BLaER1 (cell line): ENCODE measurements at regions not wholly inside any gene's neighbourhood (a gene's known extent, or its start where the extent isn't known, plus 50 kb on each side); places are given as distances from the start of the nearest gene placed in this dataset.
"Not testable (repeated sequence)": the region's sequence is repeated elsewhere in the genome, so short reads cannot be mapped to it uniquely, and the experiment has no call there.

ENCODE experiments used
- H3K27ac ChIP-seq: shearing (Covaris generic); formaldehyde crosslinking; 2 replicates; pipeline ENCODE4 v1.8.1; 2022
- H3K27me3 ChIP-seq: shearing (Covaris generic); formaldehyde crosslinking; 2 replicates; pipeline ENCODE4 v1.8.1; 2022
- H3K36me3 ChIP-seq: shearing (Covaris generic); formaldehyde crosslinking; 2 replicates; pipeline ENCODE4 v1.8.1; 2022
- H3K4me1 ChIP-seq: shearing (Covaris generic); formaldehyde crosslinking; 2 replicates; pipeline ENCODE4 v1.8.1; 2022
- H3K4me2 ChIP-seq: shearing (Covaris generic); formaldehyde crosslinking; 2 replicates; pipeline ENCODE4 v1.8.1; 2022
- H3K4me3 ChIP-seq: shearing (Covaris generic); formaldehyde crosslinking; 2 replicates; pipeline ENCODE4 v1.8.1; 2022
- H3K9ac ChIP-seq: shearing (Covaris generic); formaldehyde crosslinking; 2 replicates; pipeline ENCODE4 v1.8.1; 2022
- H3K9me3 ChIP-seq: shearing (Covaris generic); formaldehyde crosslinking; 2 replicates; pipeline ENCODE4 v1.8.1; 2022
- H4K20me1 ChIP-seq: shearing (Covaris generic); formaldehyde crosslinking; 2 replicates; pipeline ENCODE4 v1.8.1; 2022
- Cebpa-rat ChIP-seq: shearing (Covaris generic); IDR thresholded peaks from 2 replicates; pipeline ENCODE4 v1.8.1; 2022

DNA sequence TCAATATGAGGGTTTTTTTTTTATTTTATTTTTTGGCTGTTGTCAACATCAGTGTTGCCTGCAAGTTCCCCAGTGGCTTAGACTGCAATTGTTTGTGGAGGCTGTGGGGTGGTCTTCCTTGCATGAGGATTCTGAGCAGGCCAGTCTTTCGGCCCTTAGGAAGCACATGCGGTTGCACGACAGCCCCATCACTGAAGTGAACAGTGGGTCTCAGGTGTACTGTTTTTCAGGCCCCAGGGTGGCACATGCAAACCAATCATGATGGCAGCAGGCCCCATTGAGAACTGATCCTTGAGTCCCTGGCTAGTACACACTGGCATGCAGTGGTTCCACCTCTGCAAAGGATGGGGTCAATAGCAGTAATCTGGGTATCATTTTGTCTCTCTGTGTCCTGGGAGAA lies 768.7 kb downstream of the EPHA3 start:
- Histone ChIP-seq H4K20me1 (no peaks in the 10 kb centered on the region), H3K4me2 (no peak overlapping the region), H3K9ac (no peak overlapping the region), H3K36me3 (no peaks in the 10 kb centered on the region), H3K4me3 (no peak overlapping the region), H3K9me3 (no peaks in the 10 kb centered on the region), H3K27me3 (no peaks in the 10 kb centered on the region), H3K4me1 (no peaks in the 10 kb centered on the region), H3K27ac (no peak overlapping the region)
- no peak for TF ChIP-seq Cebpa-rat

DNA sequence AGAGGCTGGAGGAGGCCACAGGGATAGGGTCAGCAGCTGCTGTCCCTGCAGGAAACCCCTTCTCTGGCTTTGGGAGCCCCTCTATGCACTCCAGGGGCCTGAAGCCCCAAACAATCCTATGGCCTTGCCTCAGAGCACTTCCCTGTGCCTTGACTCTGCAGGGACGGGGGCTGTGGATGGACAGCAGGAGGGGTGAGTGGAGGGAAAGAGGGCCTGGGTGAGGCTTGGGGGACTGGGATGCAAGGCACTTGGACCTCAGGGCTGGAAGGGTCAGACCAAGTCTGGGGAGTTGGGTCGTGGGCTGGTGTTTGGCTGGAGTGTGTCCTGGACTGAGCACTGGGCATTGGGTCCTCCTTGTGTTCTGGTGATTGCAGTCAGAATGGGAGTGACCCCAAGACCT lies 769.8 kb downstream of the EPHA3 start:
- H4K20me1 ChIP-seq: no peaks in the 10 kb centered on the region
- H3K27me3 ChIP-seq: no peaks in the 10 kb centered on the region
- no peaks in the 10 kb centered on the region for H3K4me1 ChIP-seq
- H3K36me3 ChIP-seq: no peaks in the 10 kb centered on the region
- H3K4me2 ChIP-seq: no peak overlapping the region
- H3K9ac ChIP-seq: no peak overlapping the region
- no peaks in the 10 kb centered on the region for H3K9me3 ChIP-seq
- TF ChIP-seq Cebpa-rat: no peak
- no peak overlapping the region for H3K4me3 ChIP-seq
- no peak overlapping the region for H3K27ac ChIP-seq

DNA sequence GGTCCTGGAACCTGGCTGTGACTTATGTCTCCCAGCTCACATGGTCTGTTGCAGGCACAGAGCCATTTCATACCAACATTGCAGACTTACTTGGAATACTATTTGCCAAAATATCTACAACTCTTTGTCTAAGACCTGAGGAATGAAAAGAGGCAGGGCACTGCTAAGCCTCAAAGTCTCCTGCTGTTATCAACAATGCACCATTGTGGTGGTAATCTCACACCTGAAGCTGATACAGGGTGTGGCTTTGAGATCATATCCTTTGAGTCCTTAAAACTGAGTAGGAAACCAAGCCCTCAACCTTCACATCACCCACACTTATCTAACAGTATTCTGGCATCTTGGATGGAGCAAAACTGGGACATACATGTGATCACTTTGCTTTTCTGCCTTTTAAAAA lies 782.0 kb downstream of the EPHA3 start:
- H3K9ac ChIP-seq: no peak overlapping the region
- TF ChIP-seq Cebpa-rat: no peak
- H3K27ac ChIP-seq: no peak overlapping the region
- no peak overlapping the region for H3K4me2 ChIP-seq
- H3K4me3 ChIP-seq: no peak overlapping the region
- H3K27me3 ChIP-seq: no peaks in the 10 kb centered on the region
- H3K9me3 ChIP-seq: 0 out of 2 replicates have a peak, but pooled peaks cover 8% of the 10 kb centered on the region
- no peaks in the 10 kb centered on the region for H3K4me1 ChIP-seq
- H3K36me3 ChIP-seq: no peaks in the 10 kb centered on the region
- H4K20me1 ChIP-seq: no peaks in the 10 kb centered on the region

DNA sequence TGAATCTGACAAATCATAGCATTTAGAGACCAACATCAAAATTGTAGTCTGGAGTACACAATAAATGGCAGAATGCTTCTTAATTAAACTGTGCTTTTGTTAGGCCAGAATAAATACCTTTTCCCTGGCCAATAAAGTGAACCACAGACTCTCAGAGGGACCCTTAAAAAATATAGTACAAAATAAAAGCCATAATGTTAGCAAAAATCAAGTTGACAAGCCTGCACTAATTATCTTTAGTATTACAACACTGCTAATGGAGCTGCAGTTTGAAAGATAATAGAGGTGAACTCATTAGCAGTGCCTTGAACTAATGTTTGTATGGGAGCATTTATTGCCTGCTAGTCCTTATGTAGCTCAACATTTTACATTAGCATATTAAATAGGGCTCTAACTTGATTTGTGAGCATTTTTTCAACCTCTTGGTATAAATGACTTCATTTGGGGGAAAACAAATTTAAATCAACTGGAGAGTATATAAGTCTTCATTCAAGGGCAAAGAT lies 801.3 kb downstream of the EPHA3 start:
- no peak overlapping the region for H3K4me3 ChIP-seq
- no peaks in the 10 kb centered on the region for H3K4me1 ChIP-seq
- H3K27ac ChIP-seq: no peak overlapping the region
- no peaks in the 10 kb centered on the region for H4K20me1 ChIP-seq
- H3K9me3 ChIP-seq: no peaks in the 10 kb centered on the region
- H3K9ac ChIP-seq: no peak overlapping the region
- H3K36me3 ChIP-seq: no peaks in the 10 kb centered on the region
- no peak overlapping the region for H3K4me2 ChIP-seq
- H3K27me3 ChIP-seq: no peaks in the 10 kb centered on the region
- TF ChIP-seq Cebpa-rat: no peak

DNA sequence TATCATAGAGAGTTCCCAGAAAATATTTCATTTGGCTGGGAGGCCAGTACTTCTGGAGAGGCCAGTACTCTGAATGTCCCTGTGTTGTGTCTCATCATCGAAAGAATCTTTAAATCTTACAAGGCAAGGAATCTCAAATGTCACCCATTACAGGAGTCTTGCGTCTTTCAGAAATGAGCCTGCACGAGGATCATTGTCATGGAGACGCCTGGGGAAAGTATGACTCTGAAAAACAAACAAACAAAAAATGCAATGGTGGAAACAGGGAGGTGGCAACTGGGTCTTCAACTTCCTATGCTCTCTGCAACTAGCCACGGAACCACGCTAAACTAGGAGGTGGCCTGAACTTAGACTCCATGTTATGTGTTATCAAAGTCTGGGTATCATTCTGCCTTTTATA lies 804.6 kb downstream of the EPHA3 start:
- no peaks in the 10 kb centered on the region for H3K27me3 ChIP-seq
- no peak overlapping the region for H3K4me3 ChIP-seq
- no peak for TF ChIP-seq Cebpa-rat
- H3K36me3 ChIP-seq: no peaks in the 10 kb centered on the region
- no peaks in the 10 kb centered on the region for H3K9me3 ChIP-seq
- no peaks in the 10 kb centered on the region for H3K4me1 ChIP-seq
- no peaks in the 10 kb centered on the region for H4K20me1 ChIP-seq
- no peak overlapping the region for H3K4me2 ChIP-seq
- H3K9ac ChIP-seq: no peak overlapping the region
- no peak overlapping the region for H3K27ac ChIP-seq

DNA sequence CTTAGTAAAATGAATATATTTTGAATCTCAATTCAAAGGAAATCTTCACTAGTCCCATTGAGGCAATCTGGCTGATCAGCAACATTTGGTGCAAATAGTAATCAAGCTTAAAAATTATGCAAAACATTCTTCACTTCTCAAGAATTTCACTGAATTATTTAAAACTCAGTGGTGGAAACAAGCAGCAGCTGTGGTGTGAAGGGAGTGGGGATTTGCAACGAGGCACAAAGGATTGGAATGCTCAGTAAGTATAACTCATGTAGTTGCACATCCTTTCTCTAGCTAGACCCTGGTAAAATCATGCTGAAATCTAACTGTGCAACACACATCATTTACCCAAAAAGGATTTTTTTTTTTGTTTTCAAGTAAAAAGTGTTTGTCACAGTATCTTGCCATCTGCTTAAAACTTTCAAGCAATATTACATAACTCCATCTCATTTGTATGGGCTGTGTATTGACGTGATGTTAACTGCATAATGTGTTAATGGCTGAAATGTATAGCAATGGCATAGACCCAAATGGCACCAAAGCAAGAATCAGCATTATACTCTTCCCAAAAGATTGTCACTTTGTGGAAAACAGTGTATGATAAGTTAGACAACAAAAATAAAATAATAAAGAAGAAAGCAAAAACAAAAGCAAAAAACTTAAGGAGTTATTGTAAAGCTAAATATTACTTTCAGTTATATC lies 816.6 kb downstream of the EPHA3 start:
- Histone ChIP-seq H3K27me3 (no peaks in the 10 kb centered on the region), H3K4me3 (no peak overlapping the region), H3K9me3 (no peaks in the 10 kb centered on the region), H3K4me2 (no peak overlapping the region), H3K27ac (no peak overlapping the region), H3K9ac (no peak overlapping the region), H3K36me3 (no peaks in the 10 kb centered on the region), H4K20me1 (no peaks in the 10 kb centered on the region), H3K4me1 (no peaks in the 10 kb centered on the region)
- no peak for TF ChIP-seq Cebpa-rat

DNA sequence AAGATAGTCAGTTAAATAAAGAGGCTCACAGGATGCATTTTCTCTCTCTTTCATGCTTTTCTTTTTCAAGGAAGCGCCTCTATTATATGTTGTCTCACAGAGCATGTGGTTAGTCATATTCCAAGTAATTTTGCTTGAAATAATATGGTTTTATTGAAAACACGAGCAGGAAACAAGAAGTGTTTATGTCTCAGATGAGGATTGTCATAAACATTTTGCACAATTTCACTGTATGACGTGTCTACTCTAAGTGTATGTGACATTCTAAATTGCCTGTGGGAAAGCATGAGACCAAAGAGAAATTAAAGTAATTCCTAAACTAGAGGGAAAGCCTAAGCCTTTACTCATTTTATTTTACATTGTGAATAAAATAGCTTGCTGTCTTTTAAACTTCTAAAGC lies 818.6 kb downstream of the EPHA3 start:
- no peaks in the 10 kb centered on the region for H3K9me3 ChIP-seq
- H4K20me1 ChIP-seq: no peaks in the 10 kb centered on the region
- no peaks in the 10 kb centered on the region for H3K36me3 ChIP-seq
- H3K9ac ChIP-seq: no peak overlapping the region
- no peaks in the 10 kb centered on the region for H3K27me3 ChIP-seq
- TF ChIP-seq Cebpa-rat: no peak
- H3K27ac ChIP-seq: no peak overlapping the region
- H3K4me3 ChIP-seq: no peak overlapping the region
- no peak overlapping the region for H3K4me2 ChIP-seq
- no peaks in the 10 kb centered on the region for H3K4me1 ChIP-seq

DNA sequence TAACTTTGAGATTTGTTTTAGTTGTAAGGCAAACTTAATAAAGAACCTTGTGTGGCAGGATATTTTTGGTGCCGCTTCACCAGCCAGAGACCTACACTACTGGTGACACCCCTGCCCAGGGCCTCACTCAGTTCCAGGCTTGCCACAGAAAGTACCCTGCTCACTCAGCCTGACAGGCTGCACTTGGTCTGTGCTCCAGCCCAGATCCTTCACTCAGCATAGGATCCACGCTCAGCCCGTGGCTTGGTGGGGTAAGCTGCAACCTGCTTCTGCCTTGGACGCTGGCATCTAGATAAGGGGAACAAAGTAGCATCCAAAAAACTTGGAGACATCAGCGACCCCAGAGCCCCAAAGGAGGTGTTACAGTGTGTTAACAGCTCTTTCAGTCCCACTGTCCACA lies 825.5 kb downstream of the EPHA3 start:
- no peak for TF ChIP-seq Cebpa-rat
- H3K27ac ChIP-seq: no peak overlapping the region
- no peak overlapping the region for H3K4me2 ChIP-seq
- no peaks in the 10 kb centered on the region for H3K36me3 ChIP-seq
- H3K9ac ChIP-seq: no peak overlapping the region
- no peaks in the 10 kb centered on the region for H3K27me3 ChIP-seq
- no peak overlapping the region for H3K4me3 ChIP-seq
- peaks cover 15% of the 10 kb centered on the region for H3K9me3 ChIP-seq
- no peaks in the 10 kb centered on the region for H4K20me1 ChIP-seq
- no peaks in the 10 kb centered on the region for H3K4me1 ChIP-seq

DNA sequence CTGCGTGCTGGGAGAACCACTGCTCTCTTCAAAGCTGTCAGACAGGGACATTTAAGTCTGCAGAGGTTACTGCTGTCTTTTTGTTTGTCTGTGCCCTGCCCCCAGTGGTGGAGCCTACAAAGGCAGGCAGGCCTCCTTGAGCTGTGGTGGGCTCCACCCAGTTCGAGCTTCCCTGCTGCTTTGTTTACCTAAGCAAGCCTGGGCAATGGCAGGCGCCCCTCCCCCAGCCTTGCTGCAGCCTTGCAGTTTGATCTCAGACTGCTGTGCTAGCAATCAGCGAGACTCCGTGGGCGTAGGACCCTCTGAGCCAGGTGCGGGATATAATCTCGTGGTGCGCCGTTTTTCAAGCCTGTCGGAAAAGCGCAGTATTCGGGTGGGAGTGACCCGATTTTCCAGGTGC lies 837.0 kb downstream of the EPHA3 start:
- not testable (repeated sequence) for H3K4me2 ChIP-seq, H3K27ac ChIP-seq, H3K9me3 ChIP-seq, H3K36me3 ChIP-seq, H3K4me1 ChIP-seq, H3K9ac ChIP-seq, H4K20me1 ChIP-seq, H3K4me3 ChIP-seq, H3K27me3 ChIP-seq

DNA sequence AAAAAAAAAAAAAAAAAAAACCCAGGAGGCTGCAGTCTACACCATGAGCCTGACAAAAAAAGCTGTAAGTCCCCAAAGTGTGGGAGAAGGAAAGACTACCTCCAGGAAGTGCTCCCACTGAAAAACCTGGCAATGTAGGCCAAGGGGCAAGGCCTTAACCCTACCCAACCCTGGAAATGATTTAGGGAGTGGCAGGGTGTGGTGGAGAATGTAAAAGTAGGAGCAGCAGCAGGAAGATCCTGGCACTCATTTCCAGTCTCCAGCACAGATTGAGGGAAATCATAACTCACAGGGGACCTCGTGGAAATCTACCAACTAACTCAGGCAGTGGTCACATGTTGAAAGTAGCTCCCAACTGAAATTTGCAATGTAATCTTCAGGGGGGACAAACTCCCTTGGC lies 839.5 kb downstream of the EPHA3 start:
- H3K4me3 ChIP-seq: no peak overlapping the region
- H3K27ac ChIP-seq: no peak overlapping the region
- no peaks in the 10 kb centered on the region for H3K4me1 ChIP-seq
- no peaks in the 10 kb centered on the region for H3K36me3 ChIP-seq
- H3K4me2 ChIP-seq: no peak overlapping the region
- H3K27me3 ChIP-seq: no peaks in the 10 kb centered on the region
- no peaks in the 10 kb centered on the region for H3K9me3 ChIP-seq
- H4K20me1 ChIP-seq: no peaks in the 10 kb centered on the region
- no peak for TF ChIP-seq Cebpa-rat
- no peak overlapping the region for H3K9ac ChIP-seq
